Uterus (tissue), 3 donors: ENCODE measurements at regions not wholly inside any gene's neighbourhood (a gene's known extent, or its start where the extent isn't known, plus 50 kb on each side); places are given as distances from the start of the nearest gene placed in this dataset.

Experiments
- DNase-seq, 2 donors: peaks; one replicate each; pipeline ENCODE4 v3.0.0-alpha.2; 2019 to 2020
- H3K27ac ChIP-seq, 2 donors: fragments of 200-600 bp; sonication (generic); 1 replicate in 1 of 2; 2 replicates in 1 of 2; pipeline ENCODE4 v1.5.1; 2016 to 2018
- H3K27me3 ChIP-seq, 2 donors: fragments of 200-600 bp; sonication (generic); one replicate each; pipeline ENCODE4 v1.5.1; 2018 to 2019; ENCODE audit warnings: control low read depth in 1 of 2
- H3K36me3 ChIP-seq, 2 donors: fragments of 200-600 bp; sonication (generic); one replicate each; pipeline ENCODE4 v1.5.1; 2019; ENCODE audit warnings: control low read depth in 1 of 2
- H3K4me1 ChIP-seq, 2 donors: fragments of 200-600 bp; sonication (generic); one replicate each; pipeline ENCODE4 v1.5.1; 2018 to 2019; ENCODE audit warnings: control low read depth in 1 of 2
- H3K4me3 ChIP-seq, 2 donors: fragments of 200-600 bp; sonication (generic); 1 replicate in 1 of 2; 2 replicates in 1 of 2; pipeline ENCODE4 v1.5.1; 2018 to 2019; ENCODE audit warnings: mild to moderate bottlenecking in 1 of 2
- H3K9me3 ChIP-seq, 2 donors: fragments of 200-600 bp; sonication (generic); one replicate each; pipeline ENCODE4 v1.5.1; 2019; ENCODE audit warnings: control low read depth in 1 of 2
- POLR2A ChIP-seq, 2 donors: fragments of 450-650 bp; IDR thresholded peaks; one replicate each; pipeline ENCODE4 v1.6.1; 2016; ENCODE audit warnings: antibody characterized with exemption in 2 of 2, mild to moderate bottlenecking in 1 of 2, moderate library complexity in 1 of 2
- intact Hi-C: fragments of 100-400 bp; cut with DNase I; formaldehyde crosslinking; loops from one replicate; pipeline ENCODE4 v1.15.1; 2023; ENCODE audit warnings: low total_unique reads
- TF ChIP-seq, protein P1 (sequence below), 4 experiments: fragments of 200-600 bp in 2 of 4; fragments of 450-650 bp in 2 of 4; sonication (generic) in 2 of 4; IDR thresholded peaks; one replicate each; pipeline ENCODE4 v1.5.1; 2016 to 2019; ENCODE audit warnings: antibody characterized with exemption in 4 of 4, mild to moderate bottlenecking in 2 of 4, moderate library complexity in 1 of 4
- donor health status: DM: yes; HTN: yes; CAD: no.

DNA sequence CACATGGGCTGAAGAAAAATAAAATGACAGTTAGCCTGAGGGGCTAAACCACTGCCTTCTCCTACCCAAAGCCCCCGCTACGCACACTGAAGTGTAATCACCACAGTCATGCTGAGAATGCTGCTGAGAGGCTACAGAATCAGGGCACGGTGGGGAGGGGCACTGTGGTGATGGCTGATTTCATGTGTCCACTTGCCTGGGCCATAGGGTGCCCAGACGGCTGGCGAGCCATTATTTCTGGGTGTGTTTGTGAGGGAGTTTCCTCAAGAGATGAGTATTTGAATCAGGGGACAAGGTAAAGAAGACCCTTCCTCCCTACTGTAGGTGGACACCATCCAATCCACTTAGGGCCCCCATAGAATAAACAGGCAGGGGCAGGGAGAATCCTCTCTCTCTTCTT, 1313.2 kb downstream of the TBC1D22A start:
- no peak for DNase-seq
- intact Hi-C loops = no loop called here
- H3K4me1 ChIP-seq = peaks cover 0 to 3% of the 10 kb centered on the region in 2 donors
- H3K4me3 ChIP-seq = no peak overlapping the region
- TF ChIP-seq, protein P1, sequence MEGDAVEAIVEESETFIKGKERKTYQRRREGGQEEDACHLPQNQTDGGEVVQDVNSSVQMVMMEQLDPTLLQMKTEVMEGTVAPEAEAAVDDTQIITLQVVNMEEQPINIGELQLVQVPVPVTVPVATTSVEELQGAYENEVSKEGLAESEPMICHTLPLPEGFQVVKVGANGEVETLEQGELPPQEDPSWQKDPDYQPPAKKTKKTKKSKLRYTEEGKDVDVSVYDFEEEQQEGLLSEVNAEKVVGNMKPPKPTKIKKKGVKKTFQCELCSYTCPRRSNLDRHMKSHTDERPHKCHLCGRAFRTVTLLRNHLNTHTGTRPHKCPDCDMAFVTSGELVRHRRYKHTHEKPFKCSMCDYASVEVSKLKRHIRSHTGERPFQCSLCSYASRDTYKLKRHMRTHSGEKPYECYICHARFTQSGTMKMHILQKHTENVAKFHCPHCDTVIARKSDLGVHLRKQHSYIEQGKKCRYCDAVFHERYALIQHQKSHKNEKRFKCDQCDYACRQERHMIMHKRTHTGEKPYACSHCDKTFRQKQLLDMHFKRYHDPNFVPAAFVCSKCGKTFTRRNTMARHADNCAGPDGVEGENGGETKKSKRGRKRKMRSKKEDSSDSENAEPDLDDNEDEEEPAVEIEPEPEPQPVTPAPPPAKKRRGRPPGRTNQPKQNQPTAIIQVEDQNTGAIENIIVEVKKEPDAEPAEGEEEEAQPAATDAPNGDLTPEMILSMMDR (IDR thresholded peaks at IDR 0.05) = no peak
- TF ChIP-seq POLR2A (IDR thresholded peaks at IDR 0.05) = no peak
- H3K9me3 ChIP-seq = no peaks in the 10 kb centered on the region
- H3K36me3 ChIP-seq = no peaks in the 10 kb centered on the region
- no peak overlapping the region for H3K27ac ChIP-seq
- no peaks in the 10 kb centered on the region for H3K27me3 ChIP-seq

DNA sequence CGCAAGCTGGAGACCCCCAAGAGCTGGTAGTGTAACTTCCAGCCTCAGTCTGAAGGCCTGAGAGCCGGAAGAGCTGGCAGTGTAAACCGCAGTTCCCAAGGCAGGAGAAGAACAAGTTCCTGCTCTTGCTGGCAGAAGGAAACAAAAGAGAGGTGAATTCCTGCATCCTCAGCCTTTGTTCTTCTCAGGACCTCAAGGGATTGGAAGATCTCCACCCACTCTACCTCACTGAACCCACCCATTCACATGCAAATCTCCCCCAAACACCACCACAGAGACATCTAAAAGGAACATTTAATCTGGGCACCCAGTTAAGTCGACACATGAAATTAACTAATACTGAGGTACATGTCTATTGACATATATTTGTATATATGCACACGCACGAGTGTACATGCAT, 1310.3 kb downstream of the TBC1D22A start:
- H3K27me3 ChIP-seq = no peaks in the 10 kb centered on the region
- TF ChIP-seq, protein P1 (IDR thresholded peaks at IDR 0.05) = no peak
- TF ChIP-seq POLR2A (IDR thresholded peaks at IDR 0.05) = no peak
- DNase-seq = no peak
- no peak overlapping the region for H3K27ac ChIP-seq
- H3K4me3 ChIP-seq = no peak overlapping the region
- intact Hi-C loops = no loop called here
- no peaks in the 10 kb centered on the region for H3K9me3 ChIP-seq
- peaks cover 0 to 3% of the 10 kb centered on the region in 2 donors for H3K4me1 ChIP-seq
- H3K36me3 ChIP-seq = no peaks in the 10 kb centered on the region

DNA sequence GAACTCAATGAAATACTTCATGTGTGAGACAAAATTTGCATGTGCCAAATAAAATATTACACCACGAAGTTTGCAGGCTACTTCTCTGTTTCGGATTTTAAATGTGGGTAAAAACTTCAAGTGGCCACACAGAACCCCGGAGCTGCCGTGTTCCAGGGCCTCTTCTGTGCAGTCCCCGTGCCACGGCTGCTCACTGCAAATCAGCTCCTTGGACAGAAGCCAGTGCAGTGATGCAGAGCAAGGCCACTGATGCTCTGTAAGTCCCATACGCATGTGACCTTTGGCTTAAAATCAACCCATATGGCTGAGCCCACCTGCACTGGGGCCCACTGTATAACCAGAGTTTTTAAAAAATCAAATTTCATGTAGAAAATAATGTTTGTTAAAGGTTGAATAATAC, 1309.4 kb downstream of the TBC1D22A start:
- H3K27me3 ChIP-seq = no peaks in the 10 kb centered on the region
- H3K4me1 ChIP-seq = peaks cover 0 to under 1% of the 10 kb centered on the region in 2 donors
- TF ChIP-seq POLR2A (IDR thresholded peaks at IDR 0.05) = no peak
- TF ChIP-seq, protein P1 (IDR thresholded peaks at IDR 0.05) = no peak
- H3K4me3 ChIP-seq = no peak overlapping the region
- intact Hi-C loops = no loop called here
- H3K27ac ChIP-seq = no peak overlapping the region
- no peaks in the 10 kb centered on the region for H3K36me3 ChIP-seq
- DNase-seq = no peak
- H3K9me3 ChIP-seq = no peaks in the 10 kb centered on the region

DNA sequence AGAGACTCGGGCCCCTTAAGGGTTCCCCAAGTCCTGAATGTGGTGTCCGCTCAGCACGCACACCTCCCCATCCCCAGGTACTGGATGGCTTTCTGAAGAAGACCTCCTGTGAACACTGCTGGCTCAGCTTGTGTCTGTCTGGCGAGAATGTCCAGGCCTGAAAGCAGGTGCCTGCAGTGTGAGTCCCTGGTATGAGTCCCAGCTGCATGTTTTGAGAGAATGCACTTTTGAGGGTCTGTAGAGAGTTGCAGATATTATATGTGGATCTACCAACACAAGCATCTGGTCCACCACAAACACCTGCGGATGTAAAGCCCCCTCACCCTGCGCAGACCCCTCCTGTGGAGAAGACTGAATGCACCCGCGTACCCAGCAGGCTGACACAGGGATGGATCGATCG, 1308.9 kb downstream of the TBC1D22A start:
- no peak overlapping the region for H3K27ac ChIP-seq
- H3K4me1 ChIP-seq = no peaks in the 10 kb centered on the region
- TF ChIP-seq, protein P1 (IDR thresholded peaks at IDR 0.05) = no peak
- TF ChIP-seq POLR2A (IDR thresholded peaks at IDR 0.05) = no peak
- DNase-seq = no peak
- no peaks in the 10 kb centered on the region for H3K36me3 ChIP-seq
- H3K9me3 ChIP-seq = no peaks in the 10 kb centered on the region
- no peaks in the 10 kb centered on the region for H3K27me3 ChIP-seq
- H3K4me3 ChIP-seq = no peak overlapping the region
- intact Hi-C loops = no loop called here

DNA sequence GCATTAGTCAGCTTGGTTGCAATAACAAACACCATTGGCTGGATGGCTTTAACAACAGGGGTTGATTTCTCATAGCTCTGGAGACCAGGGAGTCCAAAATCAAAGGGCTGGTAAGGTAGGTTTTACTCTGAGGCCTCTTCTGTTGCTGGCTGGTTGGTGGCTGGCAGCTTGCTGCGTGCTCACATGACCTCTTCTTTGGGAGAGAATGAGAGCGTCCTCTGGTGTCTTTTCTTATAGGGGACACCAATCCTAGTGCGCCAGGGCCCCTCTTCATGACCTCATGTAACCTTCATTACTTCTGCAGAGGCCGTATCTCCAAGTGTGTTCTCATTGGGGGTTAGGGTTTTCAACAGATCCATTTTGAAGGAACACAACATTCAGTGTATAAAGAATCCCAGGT, 1308.3 kb downstream of the TBC1D22A start:
- Histone ChIP-seq H3K4me1 (no peaks in the 10 kb centered on the region), H3K27ac (no peak overlapping the region), H3K27me3 (no peaks in the 10 kb centered on the region), H3K9me3 (no peaks in the 10 kb centered on the region), H3K4me3 (no peak overlapping the region), H3K36me3 (no peaks in the 10 kb centered on the region)
- TF ChIP-seq, protein P1 (IDR thresholded peaks at IDR 0.05) = no peak
- no peak for TF ChIP-seq POLR2A (IDR thresholded peaks at IDR 0.05)
- no peak for DNase-seq
- intact Hi-C loops = no loop called here
